Renal cortex interstitium (tissue), 11 donors: ENCODE measurements at regions not wholly inside any gene's neighbourhood (a gene's known extent, or its start where the extent isn't known, plus 50 kb on each side); places are given as distances from the start of the nearest gene placed in this dataset.
A peak's percentile ranks its signal among the peaks of the same experiment; 100 is the strongest.
"Not testable (repeated sequence)": the region's sequence is repeated elsewhere in the genome, so short reads cannot be mapped to it uniquely, and the experiment has no call there.

Experiments
- DNase-seq, 11 donors: peaks; one replicate each; pipeline ENCODE4 v3.0.0-alpha.2; 2013; ENCODE audit warnings: low read depth in 9 of 11, low spot score in 4 of 11; ENCODE audit errors: extremely low read depth in 1 of 11

DNA sequence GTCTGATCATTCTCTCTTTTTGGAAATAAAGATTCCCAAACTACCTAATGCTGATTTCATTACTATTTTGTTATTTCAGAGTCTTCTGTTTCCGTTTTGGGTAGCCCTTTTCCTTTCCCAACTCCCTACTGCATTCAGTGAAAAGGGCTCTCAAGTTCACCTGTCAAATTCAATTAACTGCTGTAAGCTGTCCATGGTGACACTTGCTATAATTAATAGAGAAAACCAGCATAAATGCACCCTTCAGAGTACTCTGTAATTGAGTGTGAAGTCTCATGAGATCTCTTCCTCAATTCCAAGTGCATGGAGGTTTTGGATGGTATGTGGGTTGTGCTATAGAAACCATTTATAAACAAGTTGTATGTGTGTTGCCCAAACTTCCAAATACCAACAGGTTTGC, 187.2 kb downstream of the RPL10L start:
- no peak for DNase-seq

DNA sequence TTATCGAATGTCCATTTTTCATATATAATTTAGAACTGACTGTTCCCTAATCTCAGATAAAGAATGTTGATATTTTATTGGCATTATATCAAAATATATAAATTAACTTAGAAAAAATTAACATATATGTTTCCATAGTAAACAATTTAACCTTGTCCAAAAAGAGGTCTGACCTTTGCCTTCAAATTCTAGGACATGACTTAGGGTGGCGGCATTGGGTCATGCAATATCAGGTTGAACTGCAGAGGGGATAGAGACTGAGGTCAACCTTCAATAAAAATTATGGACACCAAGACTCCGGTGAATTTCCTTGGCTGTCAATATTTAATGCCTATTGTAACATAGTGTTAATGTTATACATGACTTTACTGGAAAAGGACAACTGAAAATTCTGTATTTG, 199.8 kb downstream of the RPL10L start:
- no peak for DNase-seq

DNA sequence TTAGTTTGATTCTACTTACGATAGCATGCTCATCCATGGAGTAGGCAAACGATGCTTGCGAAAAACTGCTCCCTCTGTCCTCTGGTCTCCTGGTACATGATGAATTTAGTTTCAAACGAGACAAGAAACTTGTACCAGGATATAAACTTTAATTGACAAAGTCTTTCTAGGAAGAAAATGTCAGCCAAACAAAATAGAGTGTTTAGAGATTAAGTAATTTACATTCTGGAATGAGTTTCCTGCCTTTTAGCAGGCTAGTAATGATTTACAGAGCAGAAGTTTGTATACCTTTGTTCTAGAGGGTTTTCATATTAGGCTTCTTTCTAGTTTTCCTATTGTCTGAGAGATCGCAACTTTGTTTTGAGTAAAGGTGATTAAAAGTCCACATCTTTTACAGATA, 206.9 kb downstream of the RPL10L start:
- peak in 4 of 11 donors; percentile 1 to 21 (median 6) for DNase-seq

DNA sequence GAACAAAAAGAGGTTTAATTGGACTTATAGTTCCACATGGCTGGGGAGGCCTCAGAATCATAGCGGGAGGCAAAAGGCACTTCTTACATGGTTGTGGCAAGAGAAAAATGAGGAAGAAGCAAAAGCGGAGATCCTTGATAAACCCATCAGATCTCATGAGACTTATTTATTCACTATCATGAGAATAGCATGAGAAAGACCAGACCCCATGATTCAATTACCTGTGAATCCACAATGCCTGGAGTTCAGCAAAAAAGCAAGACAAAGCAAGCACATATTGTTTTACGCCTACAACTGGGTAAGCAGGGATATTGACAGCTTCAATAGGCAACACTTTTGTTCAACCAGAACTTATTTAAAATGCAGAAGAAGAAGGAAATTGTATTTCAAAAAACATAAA, 218.2 kb downstream of the RPL10L start:
- DNase-seq = no peak

DNA sequence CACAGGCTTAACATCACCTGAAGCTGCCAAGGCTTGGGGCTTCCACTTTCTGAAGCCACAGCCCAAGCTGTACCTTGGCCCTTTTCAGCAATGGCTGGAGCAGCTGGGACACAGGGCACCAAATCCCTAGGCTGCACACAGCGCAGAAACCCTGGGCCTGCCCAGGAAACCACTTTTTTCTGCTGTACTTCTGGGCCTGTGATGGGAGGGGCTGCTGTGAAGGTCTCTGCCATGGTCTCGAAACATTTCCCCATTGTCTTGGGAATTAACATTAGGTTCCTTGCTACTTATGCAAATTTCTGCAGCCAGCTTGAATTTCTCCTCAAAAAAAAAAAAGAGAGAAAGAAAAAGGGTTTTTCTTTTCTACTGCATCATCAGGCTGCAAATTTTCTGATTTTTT, 219.1 kb downstream of the RPL10L start:
- no peak for DNase-seq

DNA sequence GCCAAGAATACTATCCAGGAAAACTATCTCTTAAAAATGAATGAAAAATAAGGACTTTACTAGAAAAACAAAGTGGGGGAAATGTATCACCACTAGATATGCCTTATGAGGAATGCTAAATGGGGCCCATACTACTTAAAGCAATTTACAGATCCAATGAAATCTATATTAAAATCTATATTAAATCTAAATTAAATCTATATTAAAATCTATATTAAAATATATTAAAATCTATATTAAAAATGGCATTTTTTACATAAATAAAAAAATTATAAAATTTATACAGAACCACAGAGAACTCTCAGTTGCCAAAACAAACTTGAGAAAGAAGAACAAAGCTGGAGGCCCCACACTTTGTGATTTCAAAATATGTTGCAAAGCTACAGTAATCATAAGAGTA, 234.5 kb downstream of the RPL10L start:
- DNase-seq = no peak

DNA sequence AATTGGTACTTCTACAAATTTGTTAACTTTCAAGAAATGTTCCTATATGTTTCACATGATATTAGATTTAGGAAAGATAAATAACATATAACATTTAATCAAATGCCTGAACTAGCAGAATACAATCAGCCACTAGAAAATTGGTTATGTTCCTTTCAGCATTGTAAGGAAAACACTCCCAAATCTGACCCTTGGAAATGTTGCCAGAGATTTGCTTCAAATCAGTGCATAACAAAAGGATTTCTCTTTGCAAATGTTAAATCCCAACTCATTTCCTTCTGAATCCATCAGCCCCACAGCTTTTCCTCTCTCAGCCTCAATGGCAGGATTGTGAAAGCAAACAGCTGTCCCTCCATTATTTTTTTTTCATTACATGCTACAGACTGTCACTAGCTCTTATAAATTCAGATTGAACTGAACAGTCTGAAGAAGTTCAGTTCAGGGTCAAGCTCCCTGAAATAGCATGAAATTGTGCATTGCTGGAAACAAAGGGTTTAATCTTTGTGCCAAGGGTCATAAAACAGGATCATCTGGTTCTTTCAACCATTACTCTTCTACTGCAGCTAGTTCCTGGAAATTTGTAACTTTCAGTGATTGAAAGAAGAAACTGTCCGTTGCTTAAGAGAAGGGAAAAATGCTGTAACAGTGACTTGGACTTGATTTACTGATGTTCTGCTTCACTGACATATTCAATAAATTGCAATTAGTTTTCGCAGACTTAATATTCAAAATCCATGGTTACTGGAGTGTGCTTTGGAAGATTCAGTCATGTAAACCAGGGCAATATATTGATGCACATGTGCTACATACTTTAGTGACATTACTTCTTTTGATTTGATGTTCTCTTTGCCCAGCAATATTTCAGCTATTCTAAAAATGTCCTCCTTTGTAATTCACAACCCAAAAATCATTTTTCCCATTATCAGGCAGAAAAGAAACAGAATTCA, 246.4 kb downstream of the RPL10L start:
- peak; percentile 22 to 79 (median 50) for DNase-seq

DNA sequence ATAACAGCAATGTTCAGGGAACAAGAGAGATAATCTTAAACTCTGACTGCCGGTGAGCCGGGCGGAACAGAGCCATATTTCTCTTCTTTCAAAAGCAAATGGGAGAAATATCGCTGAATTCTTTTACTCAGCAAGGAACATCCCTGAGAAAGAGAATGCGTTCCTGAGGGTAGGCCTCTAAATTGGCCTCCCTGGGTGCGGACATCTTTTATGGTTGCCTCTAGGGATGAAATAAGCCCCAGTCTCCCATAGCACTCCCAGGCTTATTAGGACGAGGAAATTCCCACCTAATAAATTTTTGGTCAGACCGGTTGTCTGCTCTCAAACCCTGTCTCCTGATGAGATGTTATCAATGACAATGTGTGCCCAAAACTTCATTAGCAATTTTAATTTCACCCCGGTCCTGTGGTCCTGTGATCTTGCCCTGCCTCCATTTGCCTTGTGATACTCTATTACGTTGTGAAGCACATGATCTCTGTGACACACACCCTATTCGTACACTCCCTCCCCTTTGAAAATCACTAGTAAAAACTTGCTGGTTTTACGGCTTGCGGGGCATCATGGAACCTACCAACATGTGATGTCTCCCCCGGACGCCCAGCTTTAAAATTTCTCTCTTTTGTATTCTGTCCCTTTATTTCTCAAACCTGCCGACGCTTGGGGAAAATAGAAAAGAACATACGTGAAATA, 249.4 kb downstream of the RPL10L start:
- DNase-seq = not testable (repeated sequence)

DNA sequence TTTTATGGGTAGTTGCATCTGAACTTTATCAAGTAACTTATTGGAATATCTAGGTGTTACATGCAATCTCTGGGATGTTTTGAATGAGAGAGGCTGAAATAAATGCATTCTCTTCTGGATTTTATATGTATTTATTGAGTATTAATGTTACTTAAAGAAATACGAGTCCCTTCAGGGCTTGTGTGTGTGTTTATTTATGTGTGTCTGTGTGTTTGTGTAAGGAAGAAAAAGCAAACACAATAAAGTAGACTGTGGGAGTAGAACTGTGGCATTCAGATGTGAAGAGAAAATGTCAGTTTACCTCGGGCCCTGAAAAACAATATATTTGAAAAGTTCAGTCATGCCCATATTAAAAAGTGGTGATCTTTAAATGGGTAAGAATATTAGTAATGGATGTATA, 250.5 kb downstream of the RPL10L start:
- no peak for DNase-seq

DNA sequence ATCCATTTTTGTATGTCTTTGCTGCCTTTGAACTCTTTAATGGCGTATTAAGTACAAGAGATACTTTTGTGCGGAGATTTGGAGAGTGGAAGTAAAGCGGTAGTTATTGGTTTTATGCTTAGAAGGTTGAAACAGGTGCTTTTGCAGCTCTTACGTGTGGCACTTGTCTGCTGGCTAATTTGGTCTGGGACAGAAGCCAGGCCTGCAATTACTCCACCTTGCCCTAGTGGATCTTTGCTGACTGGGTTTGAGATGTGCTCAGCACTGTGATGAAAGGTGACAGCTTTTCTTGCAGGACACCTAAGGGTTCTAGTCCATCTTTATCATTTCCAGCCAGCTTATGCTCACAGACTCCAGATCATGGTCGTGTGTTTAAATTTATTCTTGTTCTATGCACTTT, 252.5 kb downstream of the RPL10L start:
- no peak for DNase-seq

DNA sequence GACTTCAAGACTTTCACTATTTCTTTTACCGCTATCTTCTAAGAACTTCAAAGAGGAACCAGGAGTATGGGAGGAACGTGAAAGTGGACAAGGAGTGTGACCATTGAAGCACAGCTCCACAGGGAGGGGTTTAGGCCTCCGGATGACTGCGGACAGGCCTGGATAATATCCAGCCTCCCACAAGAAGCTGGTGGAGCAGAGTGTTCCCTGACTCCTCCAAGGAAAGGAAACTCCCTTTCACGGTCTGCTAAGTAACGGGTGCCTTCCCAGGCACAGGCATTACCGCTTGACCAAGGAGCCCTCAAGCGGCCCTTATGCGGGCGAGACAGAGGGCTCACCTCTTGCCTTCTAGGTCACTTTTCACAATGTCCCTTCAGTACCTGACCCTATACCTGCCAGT, 267.0 kb downstream of the RPL10L start:
- no peak for DNase-seq

DNA sequence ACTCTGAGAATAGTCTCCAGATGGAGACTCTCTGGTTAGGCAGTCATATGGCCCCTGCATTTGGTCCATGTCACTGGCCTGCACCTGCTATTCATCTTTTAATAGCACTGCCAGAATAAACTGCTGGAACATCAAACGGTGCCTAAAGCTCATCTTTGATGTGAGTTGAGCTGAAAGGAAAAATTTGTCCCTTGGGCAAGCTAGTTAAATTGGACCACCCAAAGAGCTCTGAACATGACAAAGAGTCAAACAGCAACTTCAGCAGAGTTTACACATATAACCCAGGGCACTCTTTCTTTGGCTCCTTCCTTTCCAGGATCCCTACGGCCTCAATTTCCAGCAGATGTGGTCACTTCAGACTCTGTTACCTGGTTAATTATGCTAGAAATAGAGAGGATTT, 269.9 kb downstream of the RPL10L start:
- DNase-seq = no peak

DNA sequence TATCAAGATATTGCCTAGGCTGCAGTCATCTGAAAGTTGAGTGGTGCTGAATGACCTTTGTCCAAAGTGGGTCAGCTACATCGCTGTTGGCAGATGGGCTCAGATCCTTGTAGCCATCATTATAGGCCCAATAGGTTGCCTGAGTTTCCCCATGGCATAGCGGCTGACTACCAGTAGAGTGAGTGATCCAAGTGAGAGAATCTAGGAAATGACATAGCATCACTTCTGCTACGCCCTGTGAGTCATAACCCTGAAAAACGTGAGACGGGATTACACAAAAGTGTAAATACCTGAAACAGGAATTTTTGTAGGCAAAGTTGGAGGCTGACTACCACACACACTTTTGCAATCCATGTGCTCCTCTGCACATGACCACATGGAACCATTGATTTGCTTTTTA, 273.3 kb downstream of the RPL10L start:
- no peak for DNase-seq

DNA sequence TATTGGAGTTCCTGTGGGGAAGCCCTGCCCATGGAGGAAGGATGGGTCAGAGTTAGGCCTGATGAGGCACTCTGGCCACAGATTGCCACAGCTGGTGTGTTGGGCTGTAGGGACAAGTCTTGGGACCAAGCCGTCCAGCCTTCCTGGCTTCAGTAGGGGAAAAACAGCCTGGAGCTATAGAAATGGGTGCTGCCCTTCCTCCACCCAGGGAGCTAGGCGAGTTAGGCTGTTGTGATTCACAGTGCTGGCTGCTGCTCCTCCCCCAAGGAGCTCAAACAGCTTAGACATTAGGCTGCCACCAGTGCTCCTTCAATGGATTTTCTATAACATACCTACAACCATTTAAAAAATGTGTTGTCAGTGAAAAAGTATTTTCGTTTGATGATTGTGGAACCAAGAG, 274.3 kb downstream of the RPL10L start:
- no peak for DNase-seq

DNA sequence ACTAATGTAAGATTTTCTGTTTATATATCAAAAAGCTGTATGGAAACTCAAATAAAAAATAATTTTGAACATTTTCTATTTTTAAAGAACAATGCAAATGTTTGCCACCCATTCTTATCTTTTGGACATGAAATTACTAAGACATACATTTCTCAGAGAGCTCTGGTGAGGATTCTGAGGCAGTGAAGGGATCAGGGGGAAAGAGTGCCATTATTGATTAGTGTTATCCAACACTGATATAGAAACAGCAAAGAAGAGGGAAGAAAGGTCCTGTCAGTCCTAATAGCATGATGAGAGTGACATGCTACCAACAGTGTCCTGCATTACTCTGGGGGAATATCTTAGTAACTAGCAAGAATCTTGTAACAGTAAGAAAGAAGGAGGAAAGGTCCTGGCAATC, 282.2 kb downstream of the RPL10L start:
- DNase-seq = no peak

DNA sequence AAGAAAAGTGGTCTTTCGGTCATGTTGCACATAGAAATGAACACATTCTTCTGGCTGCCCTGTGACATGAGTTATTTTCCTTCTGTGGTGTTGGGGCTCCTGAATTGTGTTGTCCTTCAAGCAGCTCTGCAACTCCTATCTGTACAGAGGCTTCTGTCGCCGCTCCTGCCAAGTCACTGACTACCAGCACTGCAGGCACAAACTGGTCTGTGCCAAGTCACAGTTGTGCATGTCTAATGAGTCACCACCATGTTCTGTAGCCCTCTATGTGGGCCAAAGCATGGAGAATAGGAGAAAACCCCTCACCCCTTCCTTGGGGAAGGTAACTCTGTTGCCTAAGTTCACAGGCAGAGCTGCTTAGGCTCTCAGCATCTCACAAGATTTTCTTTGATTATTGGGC, 283.3 kb downstream of the RPL10L start:
- DNase-seq = no peak

DNA sequence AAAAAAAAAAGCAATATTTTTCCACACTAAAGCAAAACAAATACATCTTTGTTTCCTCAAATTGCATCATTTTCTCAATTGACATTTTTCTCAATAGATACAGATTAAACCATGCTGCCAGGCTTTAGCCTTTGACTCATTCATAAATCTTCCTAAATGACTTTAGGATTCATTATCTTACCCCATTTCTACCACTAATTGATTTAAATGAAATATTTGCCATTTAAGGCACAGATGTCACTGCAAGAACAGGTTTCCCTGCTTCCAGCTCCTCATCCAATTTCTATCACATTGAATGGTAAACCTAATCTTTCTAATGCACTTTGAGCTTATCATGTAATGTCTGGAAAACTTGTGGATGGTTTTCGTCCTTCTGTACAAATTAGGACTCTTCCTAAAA, 298.7 kb downstream of the RPL10L start:
- DNase-seq = no peak

DNA sequence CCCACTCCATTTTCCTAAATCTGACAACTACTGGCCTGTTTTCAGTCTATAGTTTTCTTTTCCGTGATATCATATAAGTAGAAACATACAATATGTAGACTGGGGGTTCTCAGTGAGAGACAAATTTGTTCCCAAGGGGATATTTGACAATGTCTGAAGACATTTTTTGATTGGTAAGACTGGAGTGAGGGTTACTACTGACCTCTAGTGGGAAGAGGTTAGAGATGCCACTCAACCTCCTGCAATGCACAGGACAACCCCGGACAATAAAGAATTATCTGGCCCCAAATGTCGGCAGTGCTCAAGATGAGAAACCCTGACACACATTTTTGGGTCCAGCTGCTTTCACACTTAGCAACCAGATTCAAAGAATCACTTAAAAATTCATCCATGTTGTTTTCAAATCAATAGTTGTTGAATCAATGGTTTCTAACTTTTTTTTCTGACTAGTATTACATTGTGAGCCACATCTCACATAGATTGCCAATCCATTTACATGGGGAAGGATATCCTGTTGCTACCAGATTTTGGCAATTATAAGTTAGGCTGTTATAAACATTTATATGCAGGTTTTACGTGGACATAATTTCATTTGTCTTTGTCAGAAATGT, 307.1 kb downstream of the RPL10L start:
- no peak for DNase-seq

DNA sequence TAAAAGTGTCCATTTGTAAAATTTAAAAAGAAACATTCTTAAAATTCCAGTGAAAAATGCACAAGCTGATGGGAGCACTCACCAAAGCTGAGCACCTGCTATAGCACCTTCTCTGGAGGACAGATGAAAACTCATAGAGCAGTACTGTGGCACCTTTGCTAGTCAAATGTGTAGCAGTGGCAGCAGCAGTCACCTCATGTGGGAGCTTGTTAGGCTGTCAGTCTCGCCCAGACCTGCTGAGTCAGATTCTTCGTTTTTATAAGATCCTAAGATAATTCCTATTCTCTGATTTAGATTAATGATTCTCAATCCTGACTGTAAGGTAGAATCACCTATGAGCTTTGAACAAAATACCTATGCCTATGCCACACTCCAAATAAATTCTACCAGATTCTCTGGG, 325.8 kb downstream of the RPL10L start:
- DNase-seq = no peak

DNA sequence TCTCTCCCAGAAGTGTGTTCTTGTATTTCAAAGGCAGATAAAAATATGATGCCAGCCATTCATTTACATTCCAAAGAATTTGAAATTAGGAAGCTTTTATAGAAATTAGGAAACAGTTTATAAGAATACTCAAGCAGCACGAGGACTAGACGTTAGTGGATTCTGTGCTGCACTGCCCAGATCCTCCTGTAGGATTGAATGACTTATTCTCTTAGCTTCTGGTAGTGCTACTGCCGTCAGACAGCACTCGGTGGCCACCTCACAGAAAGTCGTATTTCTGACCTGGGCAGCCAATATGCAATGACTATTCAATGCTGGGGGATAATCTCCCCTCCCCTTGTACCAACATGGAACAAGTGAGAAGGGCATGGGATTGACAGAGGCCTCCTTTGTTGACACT, 326.4 kb downstream of the RPL10L start:
- no peak for DNase-seq
